ENCODE measurements at regions not wholly inside any gene's neighbourhood (a gene's known extent, or its start where the extent isn't known, plus 50 kb on each side); places are given as distances from the start of the nearest gene placed in this dataset.

DNA sequence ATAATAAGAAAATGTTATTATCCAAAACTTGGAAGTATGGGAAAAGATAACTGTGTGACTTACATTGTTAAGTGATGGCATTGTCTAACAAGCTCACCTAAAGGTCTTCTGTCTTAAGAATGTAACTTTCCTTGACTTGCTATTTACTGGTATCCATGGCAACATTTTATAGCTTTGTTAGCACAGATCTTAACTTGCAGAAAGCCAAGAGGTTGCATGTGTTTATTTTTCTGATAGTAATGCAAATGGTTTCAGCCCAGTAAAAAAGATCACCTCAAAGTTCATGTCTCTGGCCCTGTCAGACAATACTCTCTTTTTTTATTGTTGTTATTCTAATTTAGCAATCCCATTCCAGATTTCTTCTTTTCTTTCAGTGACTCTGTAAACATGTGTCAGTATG lies 425.3 kb downstream of the SPRY1 start:
- no peak for DNase-seq

DNA sequence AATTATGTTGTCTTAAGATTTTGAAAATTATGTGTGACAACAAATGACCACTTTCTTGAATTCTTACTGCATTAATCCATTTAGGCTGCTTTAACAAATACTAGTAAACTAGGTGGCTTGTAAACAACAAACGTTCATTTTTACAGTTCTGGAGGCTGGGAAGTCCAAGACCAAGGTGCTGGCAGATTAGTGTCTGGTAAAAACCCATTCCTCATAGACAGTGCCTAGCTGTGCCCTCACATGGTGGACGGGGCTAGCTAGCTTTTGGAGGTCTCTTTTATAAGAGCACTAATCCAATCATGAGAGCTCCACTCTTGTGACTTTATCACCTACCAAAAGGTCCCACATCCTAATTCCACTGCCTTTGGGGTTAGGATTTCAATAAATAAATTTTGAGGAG lies 425.8 kb downstream of the SPRY1 start:
- no peak for DNase-seq

DNA sequence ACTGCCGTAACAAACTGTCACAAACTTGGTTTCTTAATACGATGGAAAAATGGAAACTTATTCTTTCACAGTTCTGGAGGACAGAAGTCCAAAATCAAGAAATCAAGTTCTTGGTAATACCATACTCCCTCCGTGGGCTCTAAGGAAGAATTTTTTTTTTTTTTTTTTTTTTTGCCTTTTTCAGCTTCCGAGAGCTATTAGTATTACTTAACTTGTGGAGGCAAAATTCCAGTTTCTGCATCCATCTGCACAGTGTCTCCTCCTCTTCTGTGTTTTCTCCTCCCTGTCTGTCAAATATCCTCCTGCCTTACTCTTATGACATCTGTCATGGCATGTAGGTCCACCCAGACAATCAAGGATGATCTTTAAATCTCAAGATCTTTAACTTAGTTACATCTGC lies 426.6 kb downstream of the SPRY1 start:
- no peak for DNase-seq

DNA sequence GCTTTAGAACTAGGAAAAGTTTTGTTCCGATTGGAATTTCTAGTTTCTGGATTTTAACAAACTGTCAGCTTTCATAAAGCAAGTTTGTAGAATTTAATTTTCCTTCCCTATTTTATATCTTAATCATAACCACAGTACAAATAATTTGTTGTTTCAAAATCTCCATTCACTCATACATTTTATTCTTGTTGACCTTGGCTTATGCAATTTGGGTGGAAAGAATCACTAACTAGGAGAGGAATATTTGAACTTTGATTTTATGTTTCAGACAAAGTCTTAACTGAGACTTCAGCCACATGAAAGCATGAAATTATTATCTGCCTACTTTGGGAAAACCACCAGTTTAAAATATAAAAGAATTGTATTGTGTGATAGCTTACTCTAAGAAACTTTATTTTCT lies 427.9 kb downstream of the SPRY1 start:
- DNase-seq = no peak

DNA sequence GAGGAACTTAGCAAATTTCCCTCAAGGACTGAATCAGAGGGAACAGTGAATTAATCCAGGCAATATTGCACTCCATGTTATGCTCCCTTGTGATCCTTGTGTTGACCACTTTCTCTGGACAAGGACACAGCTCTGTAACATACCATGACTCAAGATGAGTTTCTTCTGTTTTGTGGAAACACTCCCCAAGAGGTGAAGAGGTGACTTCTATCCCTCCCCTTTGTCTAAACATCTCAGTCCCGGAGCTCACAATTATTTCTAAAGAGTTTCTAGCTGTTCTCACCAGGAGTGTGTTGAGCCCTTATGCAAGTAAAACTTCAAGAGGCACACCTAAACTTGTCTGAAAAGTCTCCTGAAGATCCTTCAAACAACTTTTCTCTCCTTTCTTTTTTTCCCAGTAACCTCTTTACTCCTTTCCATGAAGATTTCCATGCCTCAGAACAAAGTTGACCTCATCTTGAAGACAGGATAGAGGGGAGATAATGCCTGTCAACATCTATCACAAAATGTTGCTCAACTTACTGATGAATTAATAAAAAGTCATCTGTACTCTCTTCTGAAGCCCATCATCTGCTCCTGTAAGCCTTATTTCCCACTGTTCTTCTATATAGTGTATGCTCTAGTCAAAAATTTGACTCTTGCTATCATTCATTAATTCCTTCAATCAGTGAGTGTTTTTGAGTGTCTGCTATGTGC lies 429.1 kb downstream of the SPRY1 start:
- DNase-seq = no peak

DNA sequence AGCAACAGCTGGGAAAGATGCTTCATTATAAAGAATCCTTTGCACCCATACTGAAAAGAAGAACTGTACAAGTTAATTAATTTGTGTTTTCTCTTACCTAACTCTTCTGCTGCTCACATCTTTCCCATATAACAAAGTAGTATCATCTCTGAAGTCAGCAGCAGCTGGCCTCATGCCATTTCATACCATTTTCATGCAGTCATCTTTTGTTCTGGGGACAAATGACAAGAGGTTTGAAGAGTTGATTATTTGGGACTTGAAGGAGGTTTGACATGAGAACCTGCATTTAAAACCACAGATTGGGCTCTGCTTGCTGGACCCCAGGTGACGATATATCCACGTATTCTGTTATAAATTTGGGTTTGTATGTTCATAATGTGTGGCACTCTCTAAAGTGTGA lies 430.3 kb downstream of the SPRY1 start:
- no peak for DNase-seq

DNA sequence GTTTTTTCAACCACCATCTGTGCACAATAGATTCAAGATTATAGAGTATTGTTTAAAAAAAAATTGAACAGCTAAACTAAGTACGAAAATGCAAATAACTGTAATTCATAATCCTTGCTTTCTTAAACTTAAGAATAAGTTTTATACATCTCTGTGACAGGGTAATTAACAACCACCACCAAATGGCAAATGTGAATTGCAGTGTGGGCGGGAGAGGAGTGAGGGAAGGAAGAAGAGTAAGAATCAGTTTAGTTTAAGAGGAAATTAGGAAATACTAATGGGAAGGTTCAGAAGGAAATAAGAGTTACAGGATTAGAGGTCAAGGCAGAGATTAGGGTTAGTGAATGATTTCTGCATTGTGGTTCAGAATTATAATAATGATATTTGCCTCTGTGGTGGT lies 430.9 kb downstream of the SPRY1 start:
- no peak for DNase-seq

DNA sequence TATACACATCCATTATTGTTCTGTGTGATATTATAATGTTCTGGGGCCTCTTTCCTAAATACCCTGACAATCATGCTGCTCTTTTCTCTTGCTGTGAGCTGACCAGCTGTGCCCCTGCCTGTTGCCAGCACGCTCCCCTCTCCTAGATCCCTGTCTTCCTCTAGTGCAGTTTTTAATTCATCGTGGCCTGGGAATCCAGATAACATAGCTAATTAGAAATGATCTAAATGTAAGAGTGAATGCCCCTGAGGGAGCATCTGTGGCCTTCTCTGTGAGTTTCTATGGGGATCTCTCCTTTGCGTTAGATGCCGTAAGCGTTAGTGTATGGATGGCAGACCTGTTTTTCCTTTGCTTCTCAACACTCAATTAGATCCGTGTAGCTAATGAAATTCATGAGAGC lies 434.3 kb downstream of the SPRY1 start:
- DNase-seq = no peak

DNA sequence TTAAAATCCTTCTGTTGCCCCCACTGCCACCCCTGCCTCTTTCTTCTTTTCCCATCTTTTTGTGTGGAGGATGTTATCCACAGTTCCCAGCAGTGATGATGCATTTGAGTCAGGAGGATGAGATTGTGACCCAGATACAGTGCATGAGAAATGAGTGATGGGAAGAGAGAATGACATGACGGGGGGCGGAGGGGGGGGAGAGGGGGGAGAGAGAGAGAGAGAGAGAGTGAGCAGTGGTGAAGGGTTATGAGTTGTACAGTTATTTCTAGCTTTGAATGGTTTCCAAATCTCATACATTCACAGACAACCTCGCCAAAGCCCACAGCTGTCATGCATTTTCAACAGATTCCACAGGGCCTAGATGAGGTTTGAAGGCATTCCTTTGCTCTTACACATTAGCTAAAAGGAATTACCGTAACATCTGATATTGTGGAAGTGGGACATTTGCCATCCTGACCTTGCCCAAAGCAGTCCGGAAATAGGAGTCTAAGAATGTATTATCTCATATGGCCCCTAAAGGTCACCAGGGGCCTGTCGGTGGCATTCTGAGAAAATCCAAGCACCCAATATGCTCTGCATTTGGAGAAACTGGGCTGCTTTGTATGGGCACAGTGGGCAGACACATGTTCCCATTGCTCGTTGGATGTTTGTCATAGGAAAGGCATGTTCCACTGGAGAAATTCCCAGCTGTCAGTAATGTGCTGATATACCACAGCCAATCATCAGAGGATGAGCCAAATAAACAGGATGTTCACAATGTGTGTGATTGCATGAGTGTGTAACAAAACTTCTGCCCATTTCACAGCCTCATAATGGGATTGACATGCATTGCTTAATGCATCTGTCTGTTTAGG lies 435.8 kb downstream of the SPRY1 start:
- no peak for DNase-seq

DNA sequence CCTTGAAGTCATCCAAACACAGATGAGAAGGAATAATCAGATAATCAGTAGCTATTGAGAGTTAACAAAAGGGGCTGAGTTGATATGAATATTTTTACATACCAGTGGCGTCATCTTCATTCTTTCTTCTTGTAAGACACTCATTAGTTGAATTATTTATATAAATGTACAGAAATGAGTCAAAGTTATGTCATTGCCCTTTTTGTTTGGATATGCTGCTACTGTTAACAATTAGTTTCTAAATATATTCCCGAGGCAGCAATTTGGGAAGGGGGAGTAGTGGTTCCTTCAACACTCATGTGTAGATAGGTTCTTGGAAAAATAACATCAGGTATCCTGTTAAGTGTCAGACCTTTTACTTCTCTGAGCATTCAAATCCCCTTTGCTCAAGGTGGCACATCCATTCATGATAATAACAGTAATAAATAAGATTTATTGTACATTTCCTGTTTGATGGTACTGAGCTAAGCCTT lies 436.6 kb downstream of the SPRY1 start:
- DNase-seq = no peak

DNA sequence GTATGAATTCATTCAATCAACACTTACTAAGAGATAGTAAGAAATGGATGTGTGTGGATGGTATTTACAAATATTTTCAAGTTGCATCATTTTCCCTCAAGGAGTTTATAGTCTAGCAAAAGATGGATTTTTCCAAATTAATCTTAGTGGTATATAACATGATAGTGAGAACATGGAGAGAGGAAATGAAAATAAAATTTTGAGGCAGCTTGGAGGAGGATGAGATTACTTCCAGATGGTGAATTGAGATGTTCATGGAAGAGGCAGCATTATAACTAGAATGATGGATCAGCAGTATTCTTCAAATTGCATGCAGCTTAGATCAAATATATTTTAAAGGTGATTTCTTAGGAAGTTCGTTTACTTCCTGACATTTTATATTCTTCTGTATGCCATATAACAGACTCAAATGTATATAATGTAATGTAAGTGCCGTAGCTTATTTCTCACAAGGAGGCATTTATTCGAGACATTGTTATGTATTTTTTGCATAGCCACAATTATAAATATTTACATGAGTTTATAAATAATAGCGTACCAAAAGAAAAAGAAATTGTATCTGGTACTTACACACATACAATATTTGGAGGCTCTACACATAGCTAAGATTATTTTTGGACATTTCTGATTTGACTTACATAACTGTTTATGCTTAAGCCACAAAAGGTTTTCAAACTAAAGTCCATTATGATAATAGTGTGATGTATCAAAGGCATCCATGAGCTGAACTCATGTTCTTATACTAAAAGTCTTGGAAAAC lies 439.4 kb downstream of the SPRY1 start:
- DNase-seq = no peak

DNA sequence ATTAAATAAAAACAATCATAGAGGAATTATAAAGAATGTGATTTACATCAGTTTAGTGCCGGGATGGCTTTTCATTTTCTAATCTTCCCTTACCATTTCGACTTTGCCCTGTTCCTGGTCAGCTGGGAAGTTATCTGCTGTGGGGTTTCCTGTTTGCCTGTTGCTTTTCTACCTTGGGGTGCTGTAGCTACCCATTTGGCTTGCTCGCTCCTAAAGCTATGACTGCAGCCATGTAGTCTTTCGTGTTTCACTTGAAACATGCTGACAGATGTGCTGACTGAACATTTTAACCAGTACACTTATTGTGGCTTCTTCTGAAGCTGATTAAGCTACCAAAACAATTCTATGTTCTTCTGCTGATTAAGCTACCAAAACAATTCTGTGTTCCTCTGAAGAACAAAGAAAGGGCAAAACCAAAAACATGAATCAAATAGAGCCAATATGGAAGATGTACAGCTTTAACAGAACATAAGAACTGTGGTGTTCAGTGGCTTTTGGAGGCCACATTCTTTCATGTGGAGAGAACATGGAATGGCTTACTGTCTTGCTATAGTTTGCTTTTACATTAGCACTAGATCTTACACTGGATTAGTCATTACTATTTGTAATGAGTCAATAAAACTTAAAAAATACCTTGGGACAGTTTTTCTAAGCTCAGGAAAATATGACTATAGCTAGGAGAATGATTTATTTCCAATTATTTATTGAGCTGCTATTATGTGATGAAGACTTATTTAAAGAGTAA lies 440.4 kb downstream of the SPRY1 start:
- DNase-seq = no peak

DNA sequence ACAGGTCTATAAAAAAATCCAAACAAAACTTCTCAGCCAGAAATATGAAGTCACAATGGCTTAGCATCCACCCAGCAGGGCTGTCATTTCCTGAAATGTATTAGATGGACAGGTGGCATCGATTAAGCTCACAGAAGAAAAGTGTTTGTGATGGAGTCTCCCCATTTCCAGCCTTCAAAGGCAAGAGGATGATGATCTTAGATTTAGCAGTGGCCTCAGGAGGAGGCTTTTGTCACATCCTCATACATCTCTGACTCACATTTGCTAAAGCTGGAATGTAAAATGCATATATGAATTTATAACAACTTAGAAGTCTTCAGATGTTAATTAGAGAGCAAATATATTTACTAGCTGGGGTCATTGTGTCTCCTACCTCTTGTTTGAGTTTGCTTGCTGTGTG lies 441.9 kb downstream of the SPRY1 start:
- DNase-seq = no peak

DNA sequence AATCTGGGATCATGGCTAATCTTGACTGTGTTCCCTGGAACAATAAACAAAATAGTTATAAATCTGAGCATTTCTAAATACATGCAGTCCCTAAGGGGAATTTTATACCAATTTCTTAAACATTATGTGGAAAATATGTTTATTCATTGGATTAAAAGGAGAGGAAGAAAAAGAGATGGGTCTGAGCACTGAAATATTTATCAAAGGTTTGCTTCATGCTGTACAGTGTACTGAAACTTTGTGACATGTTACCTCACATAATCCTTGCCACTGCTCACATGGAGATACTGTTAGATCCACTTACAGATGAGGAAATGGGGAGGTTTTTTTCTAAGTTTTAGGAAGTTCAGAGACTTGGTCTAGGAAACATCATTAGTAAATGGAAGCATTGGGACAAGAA lies 443.6 kb downstream of the SPRY1 start:
- DNase-seq = no peak

DNA sequence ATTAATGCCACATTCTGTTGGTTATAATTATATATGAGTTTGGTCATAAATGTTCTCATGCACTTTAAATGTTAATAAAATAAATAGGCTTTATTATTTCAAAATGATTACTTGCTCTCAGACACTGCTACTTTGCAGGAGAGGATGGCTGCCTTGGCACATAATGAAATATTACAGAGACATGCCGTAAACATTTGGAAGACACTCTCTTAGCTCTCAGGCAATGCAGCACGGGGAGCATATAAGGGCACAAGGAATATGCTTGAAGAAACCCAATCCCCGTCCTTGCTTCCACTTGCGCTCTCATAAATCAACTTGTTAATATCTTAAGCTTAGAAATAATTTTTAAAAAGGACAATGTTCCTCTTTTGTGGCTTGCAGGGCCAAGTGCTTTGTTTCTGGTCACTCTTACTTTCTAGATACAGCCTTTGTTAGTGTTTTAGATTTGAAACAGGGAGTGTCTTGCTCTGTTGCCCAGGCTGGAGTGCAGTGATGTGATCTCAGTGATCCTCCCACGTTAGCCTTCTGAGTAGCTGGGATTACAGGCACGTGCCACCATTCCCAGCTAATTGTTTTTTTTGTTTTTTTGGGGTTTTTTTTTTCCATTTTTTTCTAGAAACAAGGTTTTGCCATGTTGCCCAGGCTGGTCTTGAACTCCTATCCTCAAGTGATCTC lies 445.0 kb downstream of the SPRY1 start:
- no peak for DNase-seq

DNA sequence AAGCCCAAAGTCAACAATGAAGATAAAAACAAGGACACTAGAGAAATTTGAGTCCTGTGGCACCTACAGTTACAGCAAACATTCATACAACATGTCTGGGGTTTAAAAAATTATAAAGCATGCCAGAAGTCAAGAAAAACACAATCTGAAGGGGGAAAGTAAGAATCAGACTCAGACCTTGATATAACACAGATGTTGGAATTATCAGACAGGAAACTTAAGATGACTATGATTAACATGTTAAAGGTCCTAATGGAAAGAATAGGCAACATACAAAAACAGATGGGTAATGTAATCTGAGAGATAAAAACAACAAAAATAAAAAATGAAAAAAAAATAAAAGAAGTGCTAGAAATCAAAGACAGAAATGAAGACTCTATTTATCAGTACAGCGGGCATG lies 446.5 kb downstream of the SPRY1 start:
- DNase-seq = no peak

DNA sequence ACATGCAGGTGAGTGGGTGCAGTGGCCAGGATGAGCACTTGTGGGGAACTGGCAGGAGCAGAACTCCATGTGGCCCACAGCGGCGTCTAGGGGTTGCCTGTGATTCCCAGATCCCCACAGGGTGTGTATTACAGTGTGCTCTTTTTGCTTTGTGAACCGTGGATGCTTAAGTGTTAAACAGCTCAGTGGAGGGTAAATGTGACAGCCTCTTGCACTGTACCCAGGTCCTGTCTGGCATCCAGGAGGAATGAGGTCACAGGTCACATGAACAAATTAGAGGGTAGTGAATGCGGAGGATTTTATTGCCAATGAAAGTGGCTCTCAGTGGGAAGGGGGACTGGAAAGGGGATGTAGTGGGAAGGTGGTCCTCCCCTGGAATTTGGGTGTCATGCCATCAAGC lies 447.8 kb downstream of the SPRY1 start:
- no peak for DNase-seq

DNA sequence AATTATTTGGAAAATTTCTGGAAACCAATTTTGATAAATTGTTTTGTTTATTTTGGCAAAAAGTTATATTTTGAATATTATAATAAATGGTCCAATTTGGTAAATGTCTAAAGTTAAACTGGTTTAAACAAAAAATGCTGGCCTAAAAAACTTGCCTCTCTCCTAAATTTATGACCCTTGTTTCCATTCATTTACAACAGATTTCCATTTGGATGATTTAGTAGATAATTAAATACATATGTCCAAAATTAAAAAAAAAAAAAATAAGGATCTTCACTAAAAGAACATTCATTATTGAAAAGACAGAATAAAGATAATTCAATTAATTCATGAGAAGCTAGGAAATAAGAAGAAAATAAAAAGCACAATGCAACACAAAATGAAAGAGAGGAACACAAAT lies 449.5 kb downstream of the SPRY1 start:
- DNase-seq = no peak

DNA sequence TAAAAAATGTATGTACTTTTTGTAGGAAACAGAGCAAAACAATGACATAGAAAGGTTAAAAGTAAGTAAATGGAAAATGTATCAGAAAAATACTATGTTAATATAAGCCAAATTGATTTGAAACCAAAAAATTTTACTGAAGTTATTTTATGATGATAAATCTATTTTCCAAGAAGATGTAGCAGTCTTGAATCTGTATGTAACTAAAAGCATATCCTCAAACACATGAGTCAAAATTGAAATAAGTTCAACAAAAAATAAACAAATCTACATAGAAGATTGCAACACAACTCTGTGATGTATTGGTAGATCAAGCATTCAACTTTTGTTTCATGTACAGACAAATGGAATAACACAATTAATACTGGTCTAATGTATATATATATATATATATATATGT lies 450.0 kb downstream of the SPRY1 start:
- no peak for DNase-seq

DNA sequence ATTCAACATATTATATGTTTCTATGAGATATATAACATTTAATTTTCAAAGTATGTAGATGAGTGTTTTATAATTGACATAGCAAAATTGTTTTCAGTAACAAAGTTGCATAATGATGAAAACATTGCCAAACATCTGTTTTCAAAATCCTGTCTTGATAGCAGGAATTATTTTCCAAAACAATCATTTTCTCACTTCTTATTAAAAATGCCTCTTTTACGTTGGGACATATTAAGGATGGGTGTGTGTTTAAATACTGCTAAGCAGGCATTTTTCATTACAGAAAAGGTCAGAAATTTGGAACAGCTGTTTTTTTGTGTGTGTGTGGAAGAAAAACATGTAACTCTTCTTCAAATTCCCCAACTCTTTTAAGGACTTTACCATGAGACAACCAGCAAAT lies 452.0 kb downstream of the SPRY1 start:
- no peak for DNase-seq

DNA sequence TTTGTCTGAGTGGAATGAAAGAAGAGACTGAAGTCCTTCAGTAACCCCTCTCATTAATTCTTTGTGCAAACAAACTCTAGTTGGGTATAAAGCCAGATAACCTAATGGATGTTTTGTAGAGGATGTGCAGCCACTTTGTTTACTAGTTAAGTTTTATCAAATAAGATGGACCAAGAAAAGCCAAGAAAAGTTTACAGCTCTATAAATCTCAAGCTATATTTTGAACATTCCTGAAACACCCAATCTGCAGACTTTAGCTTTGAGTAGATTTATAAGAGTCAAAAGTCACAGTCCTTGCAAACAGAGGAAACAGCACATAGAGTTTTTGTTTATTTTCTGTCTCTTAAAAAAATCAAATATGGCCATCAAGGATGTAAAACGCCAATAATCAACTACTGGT lies 452.9 kb downstream of the SPRY1 start:
- no peak for DNase-seq

DNA sequence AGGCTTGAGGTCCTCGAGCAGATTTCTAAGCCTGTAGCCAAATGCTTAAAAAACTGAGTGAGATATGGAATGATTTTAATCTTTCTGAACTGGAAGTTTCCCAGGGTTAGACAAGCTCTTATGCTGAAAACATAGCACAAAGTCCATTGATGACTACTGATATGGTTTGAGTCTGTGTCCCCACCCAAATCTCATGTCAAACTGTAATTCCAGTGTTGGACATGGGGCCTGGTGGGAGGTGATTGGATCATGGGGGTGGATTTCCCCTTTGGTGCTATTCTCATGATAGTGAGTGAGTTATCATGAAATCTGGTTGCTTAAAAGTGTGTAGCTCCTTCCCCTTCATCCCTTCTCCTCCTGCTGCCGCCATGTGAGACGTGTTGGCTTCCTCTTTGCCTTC lies 454.9 kb downstream of the SPRY1 start:
- no peak for DNase-seq

DNA sequence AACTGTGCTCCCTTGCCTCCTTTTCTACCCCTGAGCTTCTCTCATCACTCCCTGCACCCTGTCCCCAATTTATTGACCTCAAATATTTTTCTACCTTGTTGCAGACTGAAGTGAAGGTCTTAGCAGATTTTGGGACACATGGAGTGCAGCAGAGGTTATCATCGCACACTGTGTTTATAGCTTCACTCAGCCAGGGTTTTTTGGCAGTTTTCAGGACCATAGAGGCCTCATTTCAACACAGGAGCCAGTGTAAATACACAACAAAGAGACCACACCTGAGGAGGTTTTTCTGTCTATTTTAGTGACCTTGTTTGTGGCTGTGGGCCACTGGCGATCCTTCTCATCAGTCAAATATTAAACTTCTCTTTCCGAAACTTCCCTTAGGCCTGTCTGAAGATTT lies 457.1 kb downstream of the SPRY1 start:
- DNase-seq = no peak

Measured in SHP77 treated with DMSO at 0.1 percent for 48 hours (cell line).